Heart left ventricle (tissue), 13 donors: ENCODE measurements at regions not wholly inside any gene's neighbourhood (a gene's known extent, or its start where the extent isn't known, plus 50 kb on each side); places are given as distances from the start of the nearest gene placed in this dataset.
"Not testable (repeated sequence)": the region's sequence is repeated elsewhere in the genome, so short reads cannot be mapped to it uniquely, and the experiment has no call there.

Source experiments
- CTCF ChIP-seq, 12 donors: fragments of 200-600 bp; sonication (generic) in 4 of 12; IDR thresholded peaks; one replicate each; pipeline versions ENCODE4 v1.5.0 to v1.8.0; 2018 to 2022; ENCODE audit warnings: antibody characterized with exemption in 12 of 12, mild to moderate bottlenecking in 5 of 12
- POLR2A ChIP-seq, 2 donors: fragments of 450-650 bp; IDR thresholded peaks; one replicate each; pipeline ENCODE4 v1.6.1; 2017; ENCODE audit warnings: antibody characterized with exemption in 2 of 2, mild to moderate bottlenecking in 2 of 2, moderate library complexity in 2 of 2
- donor health status: ischemic (EF 13 %, LVEDD 7.1; RV severe dilation, severe dysfunction).
- donor health status: DM: no; HTN: yes; CAD: no.
- donor health status: DM: no; HTN: no; CAD: no.
- donor health status: ischemic (EF 25% LVEDD 6.9; RV normal size, moderate dysfunction).
- donor health status: ischemic (EF 25% LVEDD 5.7; RV mildly dilated, moderate dysfunction).
- donor health status: ischemic (EF 35%, LVEDD 5.7; RV mildly dilated, moderate dysfunction).
- donor health status: nonischemic (EF 11% LVEDD 7.7; RV severe dilation, severe dysfunction).
- donor health status: DM: yes; HTN: yes; CAD: no.
- donor health status: PGD.
- donor health status: ischemic (EF 29% LVEDD 5.4; RV normal size, mild dysfunction).
- donor health status: nonischemic (EF 23%, LVEDD 6.1; RV moderate dilation, normal function).

- not testable (repeated sequence) for TF ChIP-seq CTCF, POLR2A (IDR thresholded peaks at IDR 0.05)
These were observed 163.2 kb downstream of the TRIM43 start for GRCh38 chr2:95754819-95755563.
